ENCODE measurements at regions not wholly inside any gene's neighbourhood (a gene's known extent, or its start where the extent isn't known, plus 50 kb on each side); places are given as distances from the start of the nearest gene placed in this dataset.

- TF ChIP-seq CTCF (IDR thresholded peaks at IDR 0.05) (peak in 1 of 4 experiments; percentile 16), POLR2A (IDR thresholded peaks at IDR 0.05) (no peak), EP300 (IDR thresholded peaks at IDR 0.05) (no peak), POLR2AphosphoS5 (IDR thresholded peaks at IDR 0.05) (no peak)
These were observed 258.7 kb downstream of the LRFN2 start for GRCh38 chr6:40328386-40328985.

Measured in sigmoid colon (tissue), 4 donors.